Adrenal gland (tissue), 9 donors: ENCODE measurements at regions not wholly inside any gene's neighbourhood (a gene's known extent, or its start where the extent isn't known, plus 50 kb on each side); places are given as distances from the start of the nearest gene placed in this dataset.

ENCODE experiments used
- DNase-seq, 7 donors: peaks; one replicate each; pipeline ENCODE4 v3.0.0-alpha.2; 2019 to 2020
- H3K27ac ChIP-seq, 5 donors: fragments of 200-600 bp; sonication (generic) in 4 of 5; 1 replicate in 3 of 5; 2 replicates in 2 of 5; pipeline versions ENCODE4 v1.5.1 to v1.8.0; 2016 to 2020; ENCODE audit warnings: mild to moderate bottlenecking in 1 of 5
- H3K27me3 ChIP-seq: fragments of 200-600 bp; 2 replicates; pipeline ENCODE4 v1.8.0; 2021
- H3K36me3 ChIP-seq, 2 donors: fragments of 200-600 bp; replicated peaks in 1 of 2; 1 replicate in 1 of 2; 2 replicates in 1 of 2; pipeline versions ENCODE4 v1.5.1 to v1.8.0; 2018 to 2022
- H3K4me1 ChIP-seq, 2 donors: fragments of 200-600 bp; replicated peaks in 1 of 2; 1 replicate in 1 of 2; 2 replicates in 1 of 2; pipeline versions ENCODE4 v1.5.1 to v1.8.0; 2018 to 2021
- H3K4me3 ChIP-seq, 4 donors: fragments of 200-600 bp; sonication (generic) in 3 of 4; one replicate each; pipeline ENCODE4 v1.5.1; 2016 to 2018
- H3K9me3 ChIP-seq, 3 donors: fragments of 200-600 bp; sonication (generic) in 1 of 3; replicated peaks in 1 of 3; 1 replicate in 2 of 3; 2 replicates in 1 of 3; pipeline versions ENCODE4 v1.5.1 to v1.8.0; 2016 to 2021
- CTCF ChIP-seq, 6 experiments: fragments of 450-650 bp in 4 of 6; fragments of 200-600 bp in 2 of 6; sonication (generic) in 1 of 6; IDR thresholded peaks; 1 replicate in 5 of 6; 2 replicates in 1 of 6; pipeline versions ENCODE4 v1.5.1 to v1.8.0; 2016 to 2021; ENCODE audit warnings: antibody characterized with exemption in 6 of 6, mild to moderate bottlenecking in 2 of 6, moderate library complexity in 1 of 6
- POLR2A ChIP-seq, 2 donors: fragments of 450-650 bp; IDR thresholded peaks; one replicate each; pipeline ENCODE4 v1.6.1; 2017; ENCODE audit warnings: antibody characterized with exemption in 2 of 2, mild to moderate bottlenecking in 2 of 2, moderate library complexity in 1 of 2
- WGBS, 4 donors: extraction: QIAGEN DNeasy Blood & Tissue Kit in 2 of 4; methylation state at CpG; one replicate each; pipeline versions ENCODE4 v1.1.5 to v1.1.7; 2013 to 2017; 5-methylcytosine and 5-hydroxymethylcytosine counted together
- intact Hi-C, 2 donors: fragments of 100-400 bp; cut with DNase I; formaldehyde crosslinking; loops; one replicate each; pipeline versions ENCODE4 v1.14.1 to v1.15.0; 2022 to 2023
- donor health status: healthy with polysubstance abuse.
- donor health status: Bipolar disorder and iron deficiency.
- donor health status: DM: yes; HTN: yes; CAD: no.
- donor health status: DM: no; HTN: no; CAD: no.
- donor health status: DM: no; HTN: no; CAD: no.

GRCh38 chr5:173782671-173783101, 105.5 kb upstream of the CPEB4 start:
- Histone ChIP-seq H3K27ac (peak overlapping the region; percentile 77 to 96 (median 91)), H3K9me3 (no peaks in the 10 kb centered on the region), H3K4me1 (peaks cover 21 to 40% of the 10 kb centered on the region in 2 donors), H3K36me3 (no peaks in the 10 kb centered on the region), H3K27me3 (no peaks in the 10 kb centered on the region), H3K4me3 (no peak overlapping the region)
- 75 to 86% (median 79%) methylated on average over 4 of the region's 4 CpGs for WGBS, 4 donors
- TF ChIP-seq POLR2A (IDR thresholded peaks at IDR 0.05) = no peak
- TF ChIP-seq CTCF (IDR thresholded peaks at IDR 0.05) = no peak
- intact Hi-C loops = no loop called here
- no peak for DNase-seq

DNA sequence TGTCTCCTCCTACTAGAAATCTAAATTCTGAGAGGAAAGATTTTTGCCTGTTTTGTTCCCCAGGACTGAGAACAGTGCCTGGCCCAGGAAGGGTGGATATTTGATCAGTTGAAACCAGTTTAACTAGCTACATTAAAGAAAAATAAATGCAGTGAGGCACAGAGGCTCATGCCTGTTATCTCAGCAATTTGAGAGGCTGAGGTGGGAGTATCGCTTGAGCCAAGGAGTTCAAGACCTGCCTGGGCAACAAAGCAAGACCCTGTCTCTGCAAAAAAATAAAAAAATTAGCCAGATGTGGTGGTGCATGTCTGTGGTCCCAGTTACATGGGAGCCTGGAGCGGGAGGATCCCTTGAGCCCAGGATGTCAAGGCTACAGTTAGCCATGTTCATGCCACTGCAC, 104.8 kb upstream of the CPEB4 start:
- Histone ChIP-seq H3K27me3 (no peaks in the 10 kb centered on the region), H3K36me3 (no peaks in the 10 kb centered on the region), H3K9me3 (no peaks in the 10 kb centered on the region), H3K4me1 (peaks cover 21 to 36% of the 10 kb centered on the region in 2 donors), H3K27ac (peak overlapping the region in 3 of 5 donors; percentile 91 to 96 (median 92)), H3K4me3 (no peak overlapping the region)
- no peak for TF ChIP-seq CTCF (IDR thresholded peaks at IDR 0.05)
- no peak for TF ChIP-seq POLR2A (IDR thresholded peaks at IDR 0.05)
- intact Hi-C loops = no loop called here
- no peak for DNase-seq
- 85 to 97% (median 91%) methylated on average over 2 of the region's 2 CpGs for WGBS, 4 donors

DNA sequence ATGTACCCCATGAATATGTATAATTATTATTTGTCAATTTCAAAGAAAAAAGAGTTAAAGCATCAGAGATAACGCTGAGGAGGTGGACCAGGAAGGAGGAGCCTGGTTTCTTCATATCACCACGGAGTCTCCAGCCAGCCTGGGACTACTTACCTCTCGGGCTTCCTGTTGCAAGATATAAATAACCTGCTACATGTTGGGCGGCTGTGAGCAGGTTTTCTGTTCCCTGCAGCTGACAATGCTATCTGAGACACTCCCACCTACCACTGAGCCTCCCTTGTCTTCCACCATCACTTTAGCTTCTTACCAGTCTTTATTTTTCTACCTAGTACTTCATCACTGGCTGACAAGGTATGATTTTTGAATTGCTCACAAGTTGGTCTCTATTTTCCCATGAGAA, 102.7 kb upstream of the CPEB4 start:
- TF ChIP-seq POLR2A (IDR thresholded peaks at IDR 0.05) (no peak), CTCF (IDR thresholded peaks at IDR 0.05) (no peak)
- intact Hi-C loops = no loop called here
- H3K9me3 ChIP-seq = no peaks in the 10 kb centered on the region
- H3K27me3 ChIP-seq = no peaks in the 10 kb centered on the region
- H3K36me3 ChIP-seq = no peaks in the 10 kb centered on the region
- peaks cover 31 to 42% of the 10 kb centered on the region in 2 donors for H3K4me1 ChIP-seq
- no peak overlapping the region for H3K27ac ChIP-seq
- 76 to 88% (median 81%) methylated on average over 4 of the region's 4 CpGs for WGBS, 4 donors
- no peak for DNase-seq
- H3K4me3 ChIP-seq = no peak overlapping the region

- Histone ChIP-seq H3K4me1 (peaks cover 31 to 42% of the 10 kb centered on the region in 2 donors), H3K9me3 (no peaks in the 10 kb centered on the region), H3K27ac (no peak overlapping the region), H3K4me3 (no peak overlapping the region), H3K27me3 (no peaks in the 10 kb centered on the region), H3K36me3 (no peaks in the 10 kb centered on the region)
- DNase-seq = no peak
- whole genome bisulfite sequencing, 4 donors = 93 to 97% (median 96%) methylated on average over 3 of the region's 3 CpGs
- intact Hi-C loops = no loop called here
- TF ChIP-seq POLR2A (IDR thresholded peaks at IDR 0.05) = no peak
- no peak for TF ChIP-seq CTCF (IDR thresholded peaks at IDR 0.05)
Measured at GRCh38 chr5:173785866-173786265, 102.3 kb upstream of the CPEB4 start.
